ENCODE measurements at regions not wholly inside any gene's neighbourhood (a gene's known extent, or its start where the extent isn't known, plus 50 kb on each side); places are given as distances from the start of the nearest gene placed in this dataset.
"Not testable (repeated sequence)": the region's sequence is repeated elsewhere in the genome, so short reads cannot be mapped to it uniquely, and the experiment has no call there.

DNA sequence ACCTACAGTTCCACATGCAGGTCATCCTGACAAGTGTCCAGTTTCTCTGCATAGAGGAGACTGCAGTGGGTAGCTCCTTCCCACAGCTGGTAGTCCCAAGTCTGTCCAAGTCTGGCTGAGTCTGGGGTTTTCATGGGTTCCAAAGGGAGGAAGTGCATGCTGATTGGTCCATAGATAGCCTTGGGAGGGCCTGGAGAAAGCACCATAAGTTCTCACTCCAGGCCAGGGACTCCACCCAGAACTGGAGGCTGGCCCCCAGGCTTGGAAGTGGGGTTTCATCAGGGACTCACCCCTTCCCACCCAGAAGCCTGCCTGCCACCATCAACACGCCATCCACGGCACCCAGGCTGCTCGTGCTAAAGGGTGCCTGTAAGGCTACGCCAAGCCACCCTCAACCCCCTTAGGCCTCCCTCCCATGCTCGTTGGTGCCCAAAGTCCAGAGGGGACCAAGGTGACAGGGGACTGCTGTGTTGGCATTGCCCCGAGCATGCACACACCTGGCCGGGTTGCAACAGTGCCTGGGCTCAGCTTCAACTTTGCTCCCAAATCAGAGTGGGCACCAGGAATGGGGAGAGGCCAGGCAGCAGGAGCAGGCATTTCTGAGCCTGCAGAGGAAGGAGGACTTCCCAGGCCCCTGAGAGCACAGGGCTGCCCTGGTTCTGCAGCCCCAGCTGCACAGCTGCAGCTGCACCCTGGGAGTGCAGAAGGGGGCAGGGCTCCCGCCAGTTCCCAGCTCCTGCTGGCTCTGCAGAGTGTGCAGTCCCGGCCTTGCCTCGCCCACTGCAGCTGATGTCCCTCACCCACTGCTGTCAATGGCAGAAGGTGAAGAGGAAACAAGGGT, 116.5 kb upstream of the MAP2 start:
- H3K4me3 ChIP-seq (ENCODE audit: low read depth, low read length) = no peak overlapping the region
- DNase-seq (ENCODE audit: low read depth) = no peak
- TF ChIP-seq CTCF (IDR thresholded peaks at IDR 0.05; ENCODE audit: low read depth, low read length, missing control alignments) = no peak

GRCh38 chr2:209308415-209308814, 115.4 kb upstream of the MAP2 start:
- H3K4me3 ChIP-seq (ENCODE audit: low read depth, low read length) = no peak overlapping the region
- no peak for DNase-seq (ENCODE audit: low read depth)
- TF ChIP-seq CTCF (IDR thresholded peaks at IDR 0.05; ENCODE audit: low read depth, low read length, missing control alignments) = no peak

DNA sequence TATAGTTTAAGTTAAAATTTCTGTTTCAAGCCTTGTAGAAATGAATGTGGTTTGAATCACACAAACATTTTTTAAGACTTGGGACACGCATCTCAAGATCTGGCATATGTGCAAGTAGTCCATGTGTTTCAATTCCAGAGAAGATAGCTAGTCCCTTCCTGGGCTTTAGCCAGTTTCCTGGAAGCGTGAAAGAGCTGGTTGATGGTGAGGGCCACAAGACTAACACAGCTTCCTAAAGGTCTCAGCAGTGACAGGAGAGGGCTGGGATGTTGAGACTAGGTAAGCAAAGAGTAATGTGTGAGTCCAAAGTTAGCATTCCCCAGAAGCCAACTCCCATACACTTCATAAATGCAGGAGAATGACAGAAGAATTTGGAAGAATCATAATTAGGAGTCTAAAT, 111.9 kb upstream of the MAP2 start:
- no peak for TF ChIP-seq CTCF (IDR thresholded peaks at IDR 0.05; ENCODE audit: low read depth, low read length, missing control alignments)
- DNase-seq (ENCODE audit: low read depth) = no peak
- no peak overlapping the region for H3K4me3 ChIP-seq (ENCODE audit: low read depth, low read length)

- H3K4me3 ChIP-seq (ENCODE audit: low read depth, low read length) = not testable (repeated sequence)
Observed at GRCh38 chr2:209312450-209312849, 111.4 kb upstream of the MAP2 start.

GRCh38 chr2:209314653-209315052, 109.2 kb upstream of the MAP2 start:
- no peak overlapping the region for H3K4me3 ChIP-seq (ENCODE audit: low read depth, low read length)
- no peak for TF ChIP-seq CTCF (IDR thresholded peaks at IDR 0.05; ENCODE audit: low read depth, low read length, missing control alignments)
- no peak for DNase-seq (ENCODE audit: low read depth)

More at GRCh38 chr2:209312450-209312849, 111.4 kb upstream of the MAP2 start:
- not testable (repeated sequence) for DNase-seq (ENCODE audit: low read depth)

DNA sequence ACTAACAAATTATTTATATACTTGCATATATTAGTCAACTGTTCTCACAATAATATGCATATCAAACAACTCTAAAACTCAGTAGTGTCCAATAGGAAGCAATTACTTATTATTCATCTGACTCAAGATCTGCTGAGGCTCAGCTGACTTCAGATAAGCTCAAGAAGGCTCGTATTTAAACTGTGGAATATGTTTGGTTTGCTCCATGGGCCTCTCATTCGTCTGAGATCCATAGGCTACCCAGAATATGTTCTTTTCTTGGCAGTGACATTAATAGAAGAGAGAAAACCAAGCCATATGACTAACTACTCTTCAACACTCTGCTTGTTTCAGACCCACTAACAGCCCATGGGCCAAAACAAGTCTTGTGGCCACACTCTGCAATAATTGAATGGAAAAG, 107.7 kb upstream of the MAP2 start:
- TF ChIP-seq CTCF (IDR thresholded peaks at IDR 0.05; ENCODE audit: low read depth, low read length, missing control alignments) = no peak

DNA sequence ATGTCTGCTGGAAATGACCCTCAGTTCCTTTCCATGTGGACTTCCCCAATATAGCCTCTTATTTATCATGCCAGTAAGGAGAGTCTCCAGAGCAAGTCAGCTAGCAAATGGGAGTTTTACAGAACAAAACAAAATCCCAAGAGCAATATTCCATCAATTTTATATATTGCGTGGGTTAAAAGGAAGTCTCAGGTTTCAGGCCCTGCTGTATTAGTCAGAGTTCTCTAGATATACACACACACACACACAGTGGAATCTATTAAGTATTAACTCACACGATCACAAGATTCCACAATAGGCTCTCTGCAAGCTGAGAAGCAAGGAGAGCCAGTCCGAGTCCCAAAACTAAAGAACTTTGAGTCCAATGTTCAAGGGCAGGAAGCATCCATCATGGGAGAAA, 102.8 kb upstream of the MAP2 start:
- H3K4me3 ChIP-seq (ENCODE audit: low read depth, low read length) = no peak overlapping the region
- TF ChIP-seq CTCF (IDR thresholded peaks at IDR 0.05; ENCODE audit: low read depth, low read length, missing control alignments) = no peak
- DNase-seq (ENCODE audit: low read depth) = no peak

More for the DNA sequence above, 107.7 kb upstream of the MAP2 start:
- no peak for DNase-seq (ENCODE audit: low read depth)
- no peak overlapping the region for H3K4me3 ChIP-seq (ENCODE audit: low read depth, low read length)
